Activated CD8-positive, alpha-beta memory T cell treated with anti-CD3 and anti-CD28 coated beads, Interleukin-2, amount 50 U/mL, for 1 hour (primary cell): ENCODE measurements at regions not wholly inside any gene's neighbourhood (a gene's known extent, or its start where the extent isn't known, plus 50 kb on each side); places are given as distances from the start of the nearest gene placed in this dataset.
"Not testable (repeated sequence)": the region's sequence is repeated elsewhere in the genome, so short reads cannot be mapped to it uniquely, and the experiment has no call there.

Source experiments
- DNase-seq: peaks from one replicate; pipeline ENCODE4 v3.0.0-alpha.2; 2020; ENCODE audit errors: extremely low read depth

DNA sequence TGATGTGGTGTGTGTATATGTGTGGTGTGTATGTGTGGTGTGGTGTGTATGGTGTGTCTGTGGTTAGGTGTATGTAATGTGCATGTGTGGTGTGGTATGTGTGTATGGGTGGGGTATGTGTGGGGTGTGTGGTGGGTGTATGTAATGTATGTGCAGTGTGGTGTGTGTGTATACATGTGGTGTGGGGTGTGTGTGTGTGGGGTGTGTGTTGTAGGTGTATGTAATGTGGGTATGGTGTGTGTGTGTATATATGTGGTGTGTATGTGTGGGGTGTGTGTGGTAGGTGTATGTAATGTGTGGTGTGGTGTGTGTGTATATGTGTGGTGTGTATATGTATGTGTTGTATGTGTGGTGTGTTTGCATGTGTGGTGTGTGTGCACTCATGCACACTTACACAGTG is 84.8 kb upstream of the ID2 start:
- no peak for DNase-seq

DNA sequence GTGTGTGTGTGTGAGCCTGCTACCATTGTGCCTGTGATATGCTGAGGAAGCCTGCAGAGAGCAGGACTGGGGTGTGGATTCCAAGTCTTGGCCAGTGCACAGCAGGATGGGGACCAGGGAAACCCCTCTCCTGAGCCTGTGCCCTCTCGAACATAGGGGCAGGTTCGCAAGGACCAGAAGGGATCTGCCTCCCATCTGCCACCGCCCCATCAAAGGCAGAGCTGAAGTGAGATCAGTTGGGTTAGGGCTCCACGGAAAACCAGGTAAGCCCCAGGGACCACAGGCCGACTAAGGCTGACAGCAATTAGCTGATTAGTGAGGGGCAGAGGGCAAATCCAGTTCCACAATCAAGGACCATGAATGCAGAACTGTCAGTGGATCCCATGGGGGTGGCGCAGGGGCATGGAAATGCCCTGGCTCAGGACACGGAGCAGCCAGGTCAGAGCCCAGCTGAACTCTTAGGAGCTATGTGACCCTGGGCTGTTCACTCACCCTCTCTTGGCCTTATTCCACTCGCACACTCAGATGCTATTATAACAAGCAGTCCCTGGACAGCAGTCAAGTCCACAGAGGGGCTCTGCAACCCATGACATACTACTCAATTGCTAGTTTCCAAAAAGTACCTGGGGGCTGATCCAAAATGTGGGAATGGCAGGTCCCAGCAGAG is 84.2 kb upstream of the ID2 start:
- no peak for DNase-seq

DNA sequence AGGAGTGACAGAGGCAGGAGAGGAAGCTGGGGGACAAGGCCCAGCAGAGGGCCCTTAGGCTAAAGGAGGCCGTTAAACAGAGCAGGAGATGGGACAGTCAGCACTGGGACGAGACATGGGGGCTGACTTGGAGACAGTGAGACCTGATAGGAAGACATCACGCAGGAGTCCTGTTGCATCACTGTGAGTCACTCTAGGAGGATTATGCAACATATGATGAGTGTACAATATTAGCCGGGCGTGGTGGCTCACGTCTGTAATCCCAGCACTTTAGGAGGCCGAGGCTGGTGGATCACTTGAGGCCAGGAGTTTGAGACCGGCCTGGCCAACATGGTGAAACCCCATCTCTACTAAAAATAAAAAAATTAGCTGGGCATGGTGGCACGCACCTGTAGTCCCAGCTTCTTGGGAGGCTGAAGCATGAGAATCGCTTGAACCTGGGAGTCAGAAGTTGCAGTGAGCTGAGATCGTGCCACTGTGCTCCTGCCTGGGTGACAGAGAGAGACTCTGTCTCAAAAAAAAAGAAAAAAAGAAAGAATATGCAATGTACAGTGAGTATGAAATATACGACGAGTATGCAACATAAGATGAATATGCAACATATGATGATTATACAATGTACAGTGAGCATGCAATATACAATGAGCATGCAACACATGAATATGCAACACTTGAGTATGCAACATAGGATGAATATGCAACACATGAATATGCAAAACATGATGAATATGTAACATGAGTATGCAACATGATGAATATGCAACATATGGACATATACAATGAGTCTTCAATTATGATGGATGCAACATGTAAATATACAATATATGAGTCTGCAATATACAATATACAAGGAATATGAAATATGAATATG is 83.3 kb upstream of the ID2 start:
- no peak for DNase-seq

DNA sequence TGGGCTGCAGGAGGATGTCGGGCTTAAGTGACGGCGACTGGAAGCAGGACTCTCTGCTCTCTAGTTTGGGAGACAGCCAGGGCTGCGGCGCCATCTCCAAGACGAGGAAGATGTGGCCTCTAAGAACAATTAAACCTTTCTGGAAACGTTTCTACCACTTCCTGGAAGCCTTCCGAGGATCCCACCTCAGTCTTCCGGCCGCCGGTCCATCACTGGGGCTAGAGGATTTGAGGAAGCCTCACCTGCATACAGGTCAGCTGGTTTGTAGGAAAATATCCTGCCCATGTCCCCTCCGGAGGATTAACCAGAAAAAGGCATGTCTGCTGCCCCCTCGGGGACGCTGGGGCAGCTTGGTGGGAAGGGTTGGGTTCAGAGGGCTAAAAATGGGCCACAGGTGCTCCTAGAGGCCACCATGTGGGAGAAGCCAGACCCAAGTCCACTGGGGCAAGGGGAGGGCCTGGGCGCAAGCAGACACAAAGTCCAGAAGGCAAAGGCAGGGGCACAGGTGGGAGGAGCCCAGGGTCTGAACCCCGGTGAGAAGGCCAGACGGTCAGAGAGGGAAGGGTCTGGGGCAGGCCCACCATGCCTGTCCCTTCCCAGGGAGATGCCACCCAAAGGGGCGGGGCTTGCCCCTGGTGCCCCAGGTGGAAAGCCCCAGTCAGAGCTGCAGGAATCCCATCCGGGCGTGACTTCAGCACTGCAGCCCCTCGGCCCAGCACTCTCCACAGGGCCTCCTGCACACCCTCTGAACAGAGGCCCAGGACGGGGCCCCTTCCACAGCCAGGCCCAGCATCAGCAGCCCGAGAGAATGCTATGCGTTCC is 82.2 kb upstream of the ID2 start:
- no peak for DNase-seq

DNA sequence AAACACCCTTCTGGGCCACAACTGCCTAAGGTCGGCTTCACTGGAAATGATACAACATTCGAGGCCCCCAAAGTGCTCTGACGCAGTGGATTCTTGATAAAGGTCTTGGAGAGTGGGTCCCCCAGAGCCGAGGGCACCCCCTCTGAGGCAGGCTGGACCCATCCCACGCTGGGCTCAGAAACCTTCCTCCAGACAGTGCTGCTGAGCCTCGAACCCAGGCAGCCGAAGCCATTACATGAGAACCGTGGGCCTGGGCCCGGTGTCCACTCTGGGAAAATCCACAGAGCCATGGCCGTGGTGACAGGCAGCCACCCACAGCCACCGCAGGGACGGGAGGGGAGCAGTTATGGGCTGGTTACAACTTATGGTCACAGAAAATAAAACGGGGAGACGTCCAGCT is 81.4 kb upstream of the ID2 start:
- DNase-seq: no peak

DNA sequence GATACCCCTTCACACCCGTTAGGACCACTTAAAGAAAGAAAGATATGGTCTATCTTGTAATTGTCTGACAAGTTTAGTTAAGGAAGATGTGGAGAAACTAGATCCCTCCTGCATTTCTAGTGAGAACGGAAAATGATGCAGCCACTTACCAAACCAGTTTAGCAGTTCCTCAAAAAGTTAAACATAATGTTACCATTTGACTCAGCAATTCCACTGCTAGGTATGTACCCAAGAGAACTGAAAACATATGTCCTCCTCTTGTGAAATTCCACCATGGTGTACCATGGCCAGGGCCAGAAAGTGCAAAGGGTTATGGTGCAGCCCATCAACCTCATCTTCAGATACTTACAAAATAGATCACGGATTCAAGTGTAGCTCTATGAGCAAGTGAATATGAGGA is 79.0 kb upstream of the ID2 start:
- DNase-seq: no peak

DNA sequence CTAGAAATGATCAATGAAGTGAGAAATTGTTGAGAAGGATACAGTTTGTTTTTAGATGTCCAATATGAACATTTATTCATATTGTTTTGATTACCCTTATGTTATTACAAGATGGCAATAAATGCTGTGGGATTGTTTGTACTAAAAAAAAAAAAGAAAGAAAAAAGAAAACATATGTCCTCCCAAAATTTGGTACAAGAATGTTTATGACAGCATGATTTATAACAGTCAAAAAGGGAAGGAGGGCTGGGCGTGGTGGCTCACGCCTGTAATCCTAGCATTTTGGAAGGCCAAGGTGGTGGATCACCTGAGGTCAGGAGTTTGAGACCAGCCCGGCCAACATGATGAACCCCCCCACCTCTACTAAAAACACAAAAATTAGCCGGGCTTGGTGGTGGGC is 78.5 kb upstream of the ID2 start:
- not testable (repeated sequence) for DNase-seq

DNA sequence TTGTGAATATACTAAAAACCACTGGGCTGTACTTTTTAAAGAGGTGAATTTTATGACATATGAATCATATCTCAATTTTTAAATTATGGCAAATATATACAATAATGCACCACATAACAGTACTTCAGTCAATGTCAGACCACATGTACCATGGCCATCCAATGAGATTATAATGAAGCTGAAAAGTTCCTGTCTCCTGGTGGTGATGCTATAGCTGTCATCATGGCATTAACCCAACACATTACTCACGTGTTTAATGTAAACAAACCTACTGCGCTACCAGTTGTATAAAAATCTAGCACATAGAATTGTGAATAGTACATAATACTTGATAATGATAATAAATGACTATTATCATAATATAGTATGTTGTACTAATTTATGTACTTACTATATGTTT is 77.6 kb upstream of the ID2 start:
- no peak for DNase-seq

DNA sequence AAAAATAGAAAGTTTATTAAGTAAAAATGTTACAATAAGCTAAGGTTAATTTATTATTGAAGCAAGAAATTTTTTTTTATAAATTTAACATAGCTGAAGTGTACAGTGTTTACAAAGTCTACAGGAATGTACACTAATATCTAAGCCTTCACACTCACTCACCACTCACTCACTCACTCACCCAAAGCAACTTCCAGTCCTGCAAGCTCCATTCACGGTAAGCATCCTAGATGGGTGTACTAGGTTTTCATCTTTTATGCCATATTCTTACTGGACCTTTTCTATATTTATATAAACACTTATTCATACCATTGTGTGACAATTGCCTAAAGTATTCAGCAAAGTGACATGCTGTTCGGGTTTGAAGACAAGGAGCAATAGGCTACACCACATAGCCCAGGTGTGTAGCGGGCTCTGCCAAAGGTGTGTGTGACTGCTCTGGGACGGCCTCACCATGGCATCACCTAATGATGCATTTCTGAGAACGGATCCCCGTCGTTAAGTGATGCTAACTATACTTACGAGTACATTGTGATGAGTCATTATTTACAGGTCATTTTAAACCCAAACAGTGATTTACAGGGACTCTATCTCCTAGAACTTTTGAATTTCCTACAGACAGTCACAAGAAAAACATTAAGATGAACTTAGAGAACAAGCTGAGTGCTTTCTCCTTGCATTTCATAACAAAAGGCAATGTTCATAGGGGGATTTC is 76.3 kb upstream of the ID2 start:
- DNase-seq: no peak

DNA sequence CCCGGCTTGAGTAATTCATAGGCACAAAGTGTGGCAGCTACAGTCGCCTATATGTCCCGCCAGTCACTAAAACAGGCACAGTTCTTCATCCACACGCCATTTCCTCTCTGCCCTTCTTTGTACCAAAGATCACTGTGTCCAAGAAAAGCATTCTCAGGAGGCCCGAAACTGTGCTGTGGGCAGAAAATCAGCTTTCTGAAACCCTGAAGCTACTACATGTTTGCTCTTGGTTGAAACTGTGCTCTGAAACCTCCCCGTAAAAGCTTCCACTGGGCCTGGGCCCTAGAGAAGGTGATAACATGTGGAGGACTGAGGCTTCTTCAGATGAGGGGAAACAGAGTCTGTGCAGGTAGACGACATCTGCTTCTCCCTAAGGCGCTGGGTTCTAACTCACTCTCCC is 75.6 kb upstream of the ID2 start:
- no peak for DNase-seq

DNA sequence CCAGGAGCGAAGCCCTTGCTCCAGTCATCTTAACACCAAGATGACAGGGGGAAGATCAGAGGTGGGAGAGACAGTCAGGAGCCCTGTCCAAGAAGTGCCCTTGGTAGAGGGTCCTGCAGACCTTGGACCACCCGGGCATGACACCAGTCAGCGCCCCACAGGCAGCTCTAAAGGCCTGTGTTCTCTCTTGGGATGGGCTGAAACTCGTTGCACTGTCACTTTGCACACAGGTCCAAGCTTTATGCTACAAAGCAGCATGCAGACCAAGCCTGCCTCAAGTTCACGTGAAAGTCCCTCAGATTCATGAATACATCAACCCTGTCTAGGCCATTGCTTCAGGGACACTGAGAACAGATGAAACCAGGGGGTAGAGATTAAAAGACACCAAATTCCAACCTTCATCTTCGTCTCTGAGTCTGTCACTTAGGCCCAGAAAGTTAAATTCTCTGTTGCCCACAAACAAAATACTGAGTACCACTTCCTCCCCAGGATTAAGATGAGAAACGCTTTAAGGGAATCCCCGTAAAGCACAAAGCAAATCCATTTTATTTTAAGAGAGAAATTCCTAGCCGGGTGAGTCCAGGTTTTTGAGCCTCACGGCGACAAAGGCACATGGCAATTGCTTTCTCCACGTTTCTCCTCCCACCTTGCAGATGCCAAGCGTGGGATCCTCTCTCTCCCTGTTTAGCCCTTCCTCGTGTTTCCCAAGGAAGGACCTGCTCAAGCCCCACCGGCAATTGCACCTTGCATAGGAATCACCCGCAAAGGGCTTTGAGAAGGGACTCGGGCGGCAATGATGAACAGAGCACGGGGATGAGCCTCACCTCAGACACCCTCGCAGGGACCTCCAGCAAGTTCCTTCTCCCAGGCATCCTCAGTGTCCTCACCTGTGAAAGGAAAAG is 75.0 kb upstream of the ID2 start:
- no peak for DNase-seq

DNA sequence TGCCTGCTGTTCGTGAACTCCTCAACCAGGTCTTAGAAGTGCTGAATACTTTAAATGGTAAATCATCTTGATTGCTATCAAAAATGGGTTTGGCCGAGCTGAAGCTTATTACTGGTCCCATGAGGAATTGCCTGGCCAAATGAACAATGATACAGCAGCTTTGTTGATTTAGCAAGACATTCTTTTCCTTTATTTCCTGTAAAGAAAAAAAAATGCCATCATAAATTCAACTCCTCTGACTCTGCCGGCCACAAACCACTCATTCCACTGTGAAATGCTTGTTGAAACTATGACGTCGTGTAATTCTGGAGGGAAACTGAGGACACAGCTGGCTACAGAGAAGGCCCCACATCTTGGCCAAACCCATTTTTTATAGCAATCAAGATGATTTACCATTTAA is 74.2 kb upstream of the ID2 start:
- no peak for DNase-seq

DNA sequence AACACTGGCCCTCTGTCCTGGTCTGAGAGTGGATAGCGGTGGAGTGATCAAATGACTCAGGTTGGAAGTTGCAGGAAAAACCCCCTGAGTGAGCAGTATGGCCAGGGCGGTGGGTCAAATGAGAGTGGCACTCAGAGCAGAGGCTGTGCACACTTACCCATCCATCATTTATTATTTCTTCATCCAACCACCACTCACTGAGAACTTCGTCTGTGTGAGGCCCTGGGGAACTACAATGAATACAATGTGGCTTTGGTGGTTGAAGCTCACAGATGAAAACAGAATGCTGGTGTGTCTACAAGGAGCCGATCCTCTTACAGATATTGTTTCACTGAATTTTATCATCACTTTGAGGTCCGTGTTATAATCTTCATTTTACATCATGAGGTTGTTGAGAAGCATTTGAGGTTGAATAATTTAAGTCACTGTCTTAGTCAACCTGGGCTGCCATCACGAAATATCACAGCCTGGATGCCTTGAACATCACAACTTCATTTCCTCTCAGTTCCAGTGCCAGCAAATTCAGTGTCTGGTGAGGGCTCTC is 73.4 kb upstream of the ID2 start:
- DNase-seq: no peak

DNA sequence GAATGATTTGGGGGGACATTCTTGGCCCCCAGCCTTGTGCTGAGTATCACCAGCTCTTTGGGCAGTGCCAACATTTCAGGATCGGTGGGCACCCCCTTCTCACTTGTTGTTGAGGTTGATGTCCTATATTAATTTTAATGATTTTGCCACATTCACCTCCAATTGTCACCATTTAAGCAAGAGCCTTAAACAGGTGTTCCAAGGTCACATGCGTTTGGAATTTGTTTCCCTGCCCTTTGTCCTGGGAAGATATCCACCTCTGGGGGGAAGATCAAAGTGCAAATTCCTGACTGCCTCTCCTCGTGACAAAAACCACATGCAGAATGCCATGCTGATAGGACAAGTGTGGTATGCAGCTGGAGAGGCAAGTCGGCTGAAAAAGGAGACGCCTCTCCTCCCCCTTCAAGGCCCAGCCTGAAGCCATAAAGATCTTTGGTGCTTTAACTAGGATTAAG is 72.5 kb upstream of the ID2 start:
- DNase-seq: no peak

DNA sequence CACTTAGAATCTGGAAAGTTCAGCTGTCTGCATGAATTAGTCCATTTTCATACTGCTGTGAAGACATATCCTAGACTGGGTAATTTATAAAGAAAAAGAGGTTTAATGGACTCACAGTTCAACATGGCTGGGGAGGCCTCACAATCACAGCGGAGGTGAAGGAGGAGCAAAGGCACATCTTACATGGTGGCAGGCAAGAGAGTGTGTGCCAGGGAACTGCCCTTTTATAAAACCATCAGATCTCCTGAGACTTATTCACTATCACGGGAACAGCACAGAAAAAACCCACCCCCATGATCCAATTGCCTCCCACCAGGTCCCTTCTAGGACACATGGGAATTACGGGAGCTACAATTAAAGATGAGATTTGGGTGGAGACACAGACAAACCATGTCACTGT is 71.1 kb upstream of the ID2 start:
- DNase-seq: not testable (repeated sequence)

DNA sequence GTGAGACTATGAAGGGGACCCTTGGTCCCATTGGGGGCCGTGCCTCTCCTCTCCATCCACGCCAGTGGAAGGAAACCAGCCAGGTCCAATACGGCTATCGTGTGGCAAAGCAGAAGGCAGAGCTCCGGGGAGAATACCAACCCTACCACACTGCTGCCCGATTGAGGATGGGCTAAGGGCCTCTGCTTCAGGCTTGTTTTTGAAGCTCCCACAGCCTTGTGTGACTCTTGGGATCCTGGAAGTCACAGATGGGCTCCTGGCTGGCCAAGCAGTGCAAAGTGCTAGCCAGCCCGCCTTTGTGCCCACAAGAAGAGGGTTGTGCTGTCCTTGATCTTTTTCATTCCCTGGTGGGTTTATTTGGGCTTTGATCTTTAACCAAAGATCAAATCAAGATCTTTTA is 70.6 kb upstream of the ID2 start:
- DNase-seq: no peak

DNA sequence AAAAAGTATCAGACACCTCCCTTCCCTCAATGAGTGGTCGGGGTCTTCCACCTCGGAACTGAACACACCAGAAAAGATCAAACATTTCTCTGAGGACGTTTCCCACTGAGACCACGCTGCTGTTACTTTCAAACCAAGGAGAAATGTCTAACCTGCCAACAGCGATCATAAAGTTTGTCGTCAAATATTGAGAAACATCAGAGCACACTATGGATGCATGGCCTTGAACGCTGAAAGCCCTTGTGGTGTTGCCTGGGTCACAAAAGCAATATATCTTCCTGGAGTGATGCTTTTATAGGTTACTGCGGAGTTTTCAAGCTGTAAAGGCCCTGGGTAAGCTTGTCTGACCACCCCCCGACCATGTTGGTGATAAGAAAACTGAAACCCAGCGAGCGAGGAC is 70.2 kb upstream of the ID2 start:
- DNase-seq: no peak

DNA sequence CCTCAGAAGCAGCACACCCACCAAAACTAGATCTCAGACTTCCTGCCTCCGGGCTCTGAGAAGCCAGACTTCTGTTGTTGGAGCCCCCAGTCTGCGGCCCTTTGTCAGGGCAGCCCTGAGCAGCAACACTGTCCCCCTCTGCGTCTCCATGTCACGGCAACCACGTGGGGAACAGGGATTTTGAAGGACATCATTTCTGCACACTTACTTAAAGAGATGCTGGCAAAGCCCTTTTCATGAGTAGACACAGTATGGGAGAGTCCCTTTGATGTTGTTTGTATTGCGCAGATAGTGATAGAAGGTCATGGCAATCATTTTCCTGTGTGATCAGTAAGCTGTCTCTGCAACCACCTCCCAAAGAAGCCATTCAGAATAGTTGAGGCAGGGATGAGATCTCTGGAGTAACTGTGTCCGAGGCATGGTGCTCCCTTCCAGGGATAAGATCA is 69.1 kb upstream of the ID2 start:
- DNase-seq: no peak

DNA sequence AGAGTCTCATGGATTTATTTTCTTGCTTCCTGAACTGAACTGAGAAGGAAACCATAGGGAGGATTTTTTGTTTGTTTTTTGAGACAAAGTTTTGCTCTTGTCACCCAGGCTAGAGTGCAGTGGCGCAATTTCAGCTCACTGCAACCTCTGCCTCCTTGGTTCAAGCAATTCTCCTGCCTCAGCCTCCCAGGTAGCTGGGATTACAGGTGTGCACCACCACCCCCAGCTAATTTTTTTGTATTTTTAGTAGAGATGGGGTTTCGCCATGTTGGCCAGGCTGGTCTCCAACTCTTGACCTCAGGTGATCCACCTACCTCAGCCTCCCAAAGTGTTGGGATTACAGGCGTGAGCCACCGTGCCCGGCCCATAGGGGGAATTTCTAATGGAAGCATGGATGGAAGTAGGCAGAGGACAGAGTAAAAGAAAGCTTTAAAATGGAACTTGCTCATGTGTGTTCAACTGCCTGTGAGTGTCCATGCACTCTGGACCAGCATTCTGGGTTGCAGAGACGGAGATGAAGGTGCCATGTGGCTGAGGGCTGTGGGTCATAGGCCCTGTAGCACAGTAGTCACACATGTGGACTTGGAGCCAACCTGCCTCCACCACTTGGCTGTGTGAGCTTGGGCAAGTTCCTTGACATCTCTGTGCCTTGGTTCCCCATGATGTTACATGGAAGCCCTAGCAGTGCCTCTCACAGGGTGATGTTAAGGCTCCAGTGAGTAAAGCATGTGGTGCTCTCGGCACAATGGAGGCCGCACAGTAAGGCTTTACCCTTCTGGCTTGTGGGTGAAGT is 68.5 kb upstream of the ID2 start:
- not testable (repeated sequence) for DNase-seq

DNA sequence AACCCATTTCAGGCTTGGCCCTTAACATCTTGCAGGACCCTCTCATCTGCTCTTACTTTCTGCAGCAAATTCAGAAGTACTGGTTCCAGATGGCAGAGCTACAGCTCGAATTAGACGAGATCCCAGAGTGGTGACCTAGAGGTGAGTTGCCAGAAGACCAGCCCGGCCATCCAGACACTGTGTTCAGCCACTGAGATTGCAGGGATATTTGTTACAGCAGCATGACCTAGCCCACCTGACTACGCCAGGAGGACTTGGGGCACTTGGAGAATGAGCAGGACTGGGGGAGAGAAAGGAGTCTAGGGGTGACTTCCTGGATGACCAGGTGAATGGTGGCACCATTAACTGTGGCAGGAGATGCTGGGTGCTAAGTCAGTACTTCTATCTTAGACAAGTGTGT is 67.2 kb upstream of the ID2 start:
- no peak for DNase-seq
